ENCODE measurements at regions not wholly inside any gene's neighbourhood (a gene's known extent, or its start where the extent isn't known, plus 50 kb on each side); places are given as distances from the start of the nearest gene placed in this dataset.

DNA sequence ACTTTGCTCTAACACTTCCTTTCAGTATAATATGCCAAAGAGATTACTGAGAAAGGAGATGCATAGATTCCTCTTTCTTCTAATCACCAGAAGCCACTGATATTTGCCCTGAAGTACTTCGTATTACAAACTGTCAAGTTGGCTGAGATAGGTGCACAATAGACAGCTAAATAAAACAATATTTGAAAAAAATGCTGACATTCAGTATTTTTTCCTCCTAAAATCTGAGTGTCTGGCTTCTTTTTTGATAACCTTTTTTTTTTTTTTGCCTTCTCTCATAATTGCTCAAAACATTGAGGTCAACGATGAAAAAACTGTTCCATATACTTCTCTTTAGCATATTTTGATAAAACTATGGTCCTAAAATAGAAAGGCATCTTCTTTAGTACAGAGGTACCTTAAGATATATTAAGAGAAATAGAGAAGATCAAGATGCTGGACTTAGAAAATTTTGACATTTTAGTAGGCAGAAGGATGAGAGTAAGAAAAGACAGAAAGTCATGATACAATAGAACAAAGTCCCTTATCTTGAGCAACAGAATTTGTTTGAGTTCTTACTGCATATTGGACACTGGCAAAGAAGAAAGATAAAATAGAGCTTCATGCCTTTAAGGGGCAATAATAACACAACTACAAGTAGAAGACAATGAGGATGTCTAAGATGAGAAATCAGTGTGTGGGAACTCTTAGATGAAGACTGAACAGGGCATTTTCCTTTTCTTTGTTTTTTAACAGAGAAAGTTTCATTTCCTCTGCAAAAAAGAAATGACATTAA is 220.7 kb downstream of the PTH2R start:
- no peak overlapping the region for H3K4me3 ChIP-seq (ENCODE audit: low read depth, low read length)
- TF ChIP-seq, protein P1, sequence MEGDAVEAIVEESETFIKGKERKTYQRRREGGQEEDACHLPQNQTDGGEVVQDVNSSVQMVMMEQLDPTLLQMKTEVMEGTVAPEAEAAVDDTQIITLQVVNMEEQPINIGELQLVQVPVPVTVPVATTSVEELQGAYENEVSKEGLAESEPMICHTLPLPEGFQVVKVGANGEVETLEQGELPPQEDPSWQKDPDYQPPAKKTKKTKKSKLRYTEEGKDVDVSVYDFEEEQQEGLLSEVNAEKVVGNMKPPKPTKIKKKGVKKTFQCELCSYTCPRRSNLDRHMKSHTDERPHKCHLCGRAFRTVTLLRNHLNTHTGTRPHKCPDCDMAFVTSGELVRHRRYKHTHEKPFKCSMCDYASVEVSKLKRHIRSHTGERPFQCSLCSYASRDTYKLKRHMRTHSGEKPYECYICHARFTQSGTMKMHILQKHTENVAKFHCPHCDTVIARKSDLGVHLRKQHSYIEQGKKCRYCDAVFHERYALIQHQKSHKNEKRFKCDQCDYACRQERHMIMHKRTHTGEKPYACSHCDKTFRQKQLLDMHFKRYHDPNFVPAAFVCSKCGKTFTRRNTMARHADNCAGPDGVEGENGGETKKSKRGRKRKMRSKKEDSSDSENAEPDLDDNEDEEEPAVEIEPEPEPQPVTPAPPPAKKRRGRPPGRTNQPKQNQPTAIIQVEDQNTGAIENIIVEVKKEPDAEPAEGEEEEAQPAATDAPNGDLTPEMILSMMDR (IDR thresholded peaks at IDR 0.05; ENCODE audit: borderline replicate concordance, insufficient read depth, low read depth, low read length) = no peak

DNA sequence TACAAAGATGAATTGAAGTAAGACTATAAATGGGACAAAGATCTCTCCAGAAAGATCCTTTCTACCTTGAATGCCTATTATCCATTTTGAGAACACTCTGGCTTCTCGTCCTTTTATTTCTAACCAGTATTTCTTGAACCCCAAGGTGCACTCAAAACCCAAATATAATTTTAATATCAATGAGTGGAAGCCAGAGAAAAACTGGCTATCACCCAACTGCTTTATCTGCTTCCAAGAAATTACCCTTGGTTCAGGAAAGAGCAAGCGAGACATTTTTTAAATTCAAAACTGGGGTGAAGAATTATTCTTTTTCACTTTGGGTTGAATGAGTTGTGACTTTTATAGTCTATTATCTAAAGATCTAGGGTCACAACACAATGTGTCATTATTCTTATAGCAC is 221.3 kb downstream of the PTH2R start:
- no peak overlapping the region for H3K4me3 ChIP-seq (ENCODE audit: low read depth, low read length)
- TF ChIP-seq, protein P1 (IDR thresholded peaks at IDR 0.05; ENCODE audit: borderline replicate concordance, insufficient read depth, low read depth, low read length) = no peak

DNA sequence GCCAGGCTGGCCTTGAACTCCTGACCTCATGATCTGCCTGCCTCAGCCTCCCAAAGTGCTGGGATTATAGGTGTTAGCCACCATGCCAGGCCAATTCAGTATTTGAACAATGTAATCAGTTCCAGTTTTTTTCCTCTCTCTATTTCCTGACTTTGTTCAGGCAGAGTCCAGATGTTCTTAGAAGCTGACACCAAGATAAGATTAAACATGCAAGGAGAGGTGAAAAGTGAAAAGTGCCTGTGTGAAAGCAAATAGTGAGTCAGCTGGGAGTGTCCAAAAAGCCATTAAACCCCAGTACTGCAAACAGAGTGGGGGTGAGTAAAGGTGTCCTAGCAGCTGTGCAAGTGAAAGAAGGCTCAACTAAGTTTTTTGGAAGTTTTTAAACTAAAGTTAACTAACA is 231.5 kb downstream of the PTH2R start:
- TF ChIP-seq, protein P1 (IDR thresholded peaks at IDR 0.05; ENCODE audit: borderline replicate concordance, insufficient read depth, low read depth, low read length) = no peak
- no peak overlapping the region for H3K4me3 ChIP-seq (ENCODE audit: low read depth, low read length)

DNA sequence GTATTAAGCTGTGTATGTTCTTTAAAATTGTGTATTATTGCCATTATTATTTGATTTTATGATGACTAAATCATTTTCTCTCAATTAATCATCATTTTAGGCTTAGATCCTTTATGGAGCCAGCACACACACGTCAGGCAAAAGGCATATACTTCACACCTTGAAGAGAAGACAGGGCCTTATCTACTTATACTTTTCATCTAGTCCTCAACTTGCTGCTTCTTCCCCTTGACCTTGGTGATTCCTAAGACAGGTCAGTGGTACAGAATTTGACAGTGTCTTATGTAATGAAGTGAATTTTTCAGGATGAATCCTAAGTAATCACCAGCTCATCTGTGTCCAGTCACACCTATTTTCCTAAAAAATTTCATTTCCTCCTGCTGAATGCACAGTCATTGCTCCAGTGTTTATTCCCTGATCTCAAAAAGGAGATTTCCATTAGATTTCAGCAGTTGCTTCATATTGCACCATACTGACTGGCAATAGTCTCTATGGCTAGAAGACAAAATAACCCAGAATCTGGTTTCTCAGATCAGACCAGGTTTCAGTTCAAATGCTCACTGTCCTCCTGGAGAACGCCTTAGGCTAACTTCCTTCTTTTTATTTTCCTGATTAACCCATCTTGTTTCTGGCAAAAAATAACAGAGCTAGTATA is 235.7 kb downstream of the PTH2R start:
- H3K4me3 ChIP-seq (ENCODE audit: low read depth, low read length) = no peak overlapping the region
- TF ChIP-seq, protein P1 (IDR thresholded peaks at IDR 0.05; ENCODE audit: borderline replicate concordance, insufficient read depth, low read depth, low read length) = no peak

DNA sequence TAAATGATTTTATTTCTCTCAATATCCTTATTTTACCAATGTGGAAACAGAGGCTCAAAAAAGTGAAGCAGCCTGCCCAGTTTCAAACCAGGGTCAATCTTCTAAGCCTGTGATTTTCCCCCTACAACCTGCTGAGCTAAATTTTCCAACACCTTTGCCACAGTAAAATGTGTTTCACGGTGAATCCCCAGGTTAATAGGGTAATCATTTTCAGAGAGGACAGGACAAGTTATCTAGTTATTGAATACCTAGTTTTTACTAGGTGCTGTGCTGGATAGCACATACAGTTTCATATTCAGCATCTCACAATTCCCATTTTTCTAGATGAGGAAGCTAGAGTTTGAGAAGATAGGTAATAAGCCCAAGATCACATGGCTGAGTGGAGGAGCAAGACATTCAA is 236.6 kb downstream of the PTH2R start:
- TF ChIP-seq, protein P1 (IDR thresholded peaks at IDR 0.05; ENCODE audit: borderline replicate concordance, insufficient read depth, low read depth, low read length) = no peak
- no peak overlapping the region for H3K4me3 ChIP-seq (ENCODE audit: low read depth, low read length)

DNA sequence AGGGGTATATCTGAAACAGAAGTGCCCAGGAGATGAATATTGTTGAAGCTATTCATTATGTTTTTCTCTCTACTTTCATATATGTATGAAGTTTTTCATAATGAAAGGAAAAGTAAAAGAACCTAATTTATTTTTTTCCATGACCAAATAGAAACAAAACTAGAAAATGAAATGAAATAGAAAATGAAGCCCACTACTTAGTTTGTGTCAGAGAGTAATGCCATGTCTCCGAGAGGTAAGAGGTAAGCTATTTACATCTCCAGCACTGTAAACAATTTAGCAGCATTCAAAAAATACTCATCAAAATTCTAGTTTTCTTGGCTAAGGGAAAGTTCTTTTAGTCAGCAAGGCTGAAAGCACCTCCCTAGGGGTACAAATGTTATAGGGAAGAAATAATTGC is 238.6 kb downstream of the PTH2R start:
- no peak overlapping the region for H3K4me3 ChIP-seq (ENCODE audit: low read depth, low read length)
- TF ChIP-seq, protein P1 (IDR thresholded peaks at IDR 0.05; ENCODE audit: borderline replicate concordance, insufficient read depth, low read depth, low read length) = no peak

DNA sequence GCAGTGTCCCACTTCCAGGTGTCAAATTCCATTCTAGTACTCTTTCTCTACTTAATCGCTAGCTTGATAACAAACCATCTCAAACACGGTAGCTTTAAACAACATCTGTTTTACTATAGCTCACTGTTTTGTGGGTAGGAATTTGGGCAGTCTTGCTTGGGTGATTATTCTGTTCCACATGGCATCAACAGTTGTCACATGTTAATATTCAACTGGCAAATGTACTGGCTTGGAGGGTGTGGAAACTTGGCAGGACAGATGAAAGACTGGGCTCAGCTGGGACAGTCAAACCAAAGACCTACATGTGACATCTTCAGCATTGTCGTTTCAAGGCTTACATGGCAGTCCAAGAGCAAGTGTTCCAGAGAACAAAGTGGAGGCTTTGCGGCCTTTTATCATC is 241.8 kb downstream of the PTH2R start:
- no peak overlapping the region for H3K4me3 ChIP-seq (ENCODE audit: low read depth, low read length)

More for the DNA sequence above, 241.8 kb downstream of the PTH2R start:
- TF ChIP-seq, protein P1 (IDR thresholded peaks at IDR 0.05; ENCODE audit: borderline replicate concordance, insufficient read depth, low read depth, low read length) = no peak

Data from GM12875 (cell line).